GM21723 (cell line): ENCODE measurements at regions not wholly inside any gene's neighbourhood (a gene's known extent, or its start where the extent isn't known, plus 50 kb on each side); places are given as distances from the start of the nearest gene placed in this dataset.
"Not testable (repeated sequence)": the region's sequence is repeated elsewhere in the genome, so short reads cannot be mapped to it uniquely, and the experiment has no call there.

Source experiments
- ATAC-seq: cut with Tn5 transposase; IDR thresholded peaks from one replicate; pipeline ENCODE4 v1.9.1; 2021; ENCODE audit warnings: mild to moderate bottlenecking, moderate library complexity; ENCODE audit not compliant: unreplicated experiment

- ATAC-seq: no peak
These were observed 643.4 kb downstream of the QKI start for GRCh38 chr6:164057876-164058275.

DNA sequence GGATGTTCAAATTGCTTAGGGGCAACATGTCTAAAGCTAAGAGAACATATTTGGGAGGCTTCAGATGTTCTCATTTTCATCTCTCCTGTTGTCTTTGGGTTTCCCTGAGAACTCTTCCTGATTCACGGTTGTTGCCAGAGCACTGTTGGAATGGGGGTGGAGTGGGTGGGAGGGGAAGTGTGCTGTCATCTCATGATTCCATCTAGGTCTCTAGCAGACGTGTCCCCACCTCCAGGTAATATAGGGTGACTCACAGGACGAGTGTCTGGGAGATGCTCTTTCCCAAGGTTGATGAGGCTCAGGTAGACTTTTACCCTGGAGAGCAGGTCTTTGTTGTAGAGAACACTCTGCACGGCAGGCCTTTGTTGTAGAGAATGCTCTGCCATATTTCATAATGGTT lies 636.9 kb downstream of the QKI start:
- ATAC-seq: no peak

- no peak for ATAC-seq
These were observed 635.0 kb downstream of the QKI start for GRCh38 chr6:164049517-164049988.

DNA sequence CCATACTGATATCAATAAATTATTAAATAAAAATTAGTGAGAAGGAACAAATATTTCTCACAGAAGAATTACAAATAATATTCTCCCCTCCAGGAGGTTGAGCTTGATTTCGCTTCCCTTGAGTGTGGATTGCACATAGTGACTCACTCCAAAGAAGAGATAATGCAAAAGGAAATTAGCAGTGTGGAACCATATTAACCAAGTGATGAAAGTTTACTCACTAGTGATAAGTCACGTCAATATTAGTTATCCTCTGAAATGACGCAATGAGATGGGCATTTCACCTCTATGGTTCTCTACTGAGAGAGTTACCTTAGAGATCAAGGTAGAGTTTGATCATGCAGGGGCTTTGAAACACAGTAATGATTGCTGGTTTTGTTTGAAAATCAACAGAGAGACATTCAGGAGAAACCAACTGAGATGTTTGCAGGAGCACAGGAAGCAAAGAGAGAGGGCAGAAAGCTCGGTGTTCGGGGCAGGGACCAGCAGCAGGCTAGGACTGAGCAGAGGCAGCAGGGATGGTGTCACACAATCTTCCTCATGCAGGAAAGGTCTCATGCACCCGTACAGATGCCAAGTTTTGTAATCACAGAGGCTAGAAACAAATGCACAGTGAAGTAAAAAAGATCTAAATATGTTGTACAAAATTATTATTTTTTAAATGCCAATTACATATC lies 634.5 kb downstream of the QKI start:
- no peak for ATAC-seq

- ATAC-seq: no peak
These were observed 630.6 kb downstream of the QKI start for GRCh38 chr6:164045082-164045481.

- not testable (repeated sequence) for ATAC-seq
These were observed 629.1 kb downstream of the QKI start for GRCh38 chr6:164043656-164044055.

- ATAC-seq: no peak
These were observed 627.7 kb downstream of the QKI start for GRCh38 chr6:164042212-164042611.

GRCh38 chr6:164040994-164041393 lies 626.5 kb downstream of the QKI start:
- no peak for ATAC-seq

- ATAC-seq: peak; percentile 65
These were observed 625.4 kb downstream of the QKI start for GRCh38 chr6:164039954-164040375.

- ATAC-seq: no peak
These were observed 622.8 kb downstream of the QKI start for GRCh38 chr6:164037171-164037870.

DNA sequence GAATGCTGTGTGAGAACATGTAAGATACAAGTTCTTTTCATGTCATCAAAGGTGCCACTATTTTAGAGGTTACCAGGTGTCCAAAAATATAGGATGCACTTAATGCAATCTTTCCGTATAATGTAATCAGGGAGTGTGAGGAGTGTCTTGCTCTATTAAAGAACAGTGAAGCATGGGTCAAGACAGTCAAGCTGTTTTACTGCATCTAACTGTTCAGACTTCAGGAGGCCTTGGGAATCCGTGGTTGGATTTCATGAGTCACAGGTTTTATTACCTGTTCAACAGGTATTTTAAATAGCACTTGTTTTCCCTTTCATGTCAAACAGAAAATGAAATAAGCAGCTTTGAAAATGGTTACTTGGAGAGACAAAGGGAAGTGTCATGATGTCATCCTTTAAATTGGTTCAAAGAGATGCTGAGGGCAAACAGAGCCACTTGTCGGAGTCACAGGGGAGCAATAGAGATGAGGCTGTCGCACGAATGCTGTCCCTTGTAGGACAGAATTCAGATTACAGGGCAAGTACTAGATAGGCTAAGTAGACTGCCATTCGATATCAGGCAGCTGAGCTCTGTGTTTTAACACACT lies 621.5 kb downstream of the QKI start:
- ATAC-seq: no peak

- ATAC-seq: no peak
These were observed 620.2 kb downstream of the QKI start for GRCh38 chr6:164034602-164035140.

DNA sequence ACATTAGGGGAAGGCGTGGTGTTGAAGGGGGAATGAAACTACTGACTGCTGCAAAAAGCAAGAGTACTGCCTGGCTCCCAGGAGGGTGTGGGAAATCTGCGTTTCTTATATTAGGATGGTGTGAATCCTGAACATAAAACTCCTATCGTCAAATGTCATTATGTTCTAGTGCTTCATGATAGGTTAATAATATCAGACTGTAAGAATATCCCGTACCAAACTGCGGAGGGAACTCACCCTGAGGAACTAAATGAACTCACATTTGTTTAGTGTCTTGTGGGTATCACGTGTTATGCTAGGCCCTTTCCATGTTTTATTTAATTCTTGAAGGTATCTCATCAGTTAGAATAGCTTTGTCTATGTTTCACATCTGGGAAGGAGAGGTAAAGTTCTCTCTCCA lies 610.7 kb downstream of the QKI start:
- ATAC-seq: no peak

DNA sequence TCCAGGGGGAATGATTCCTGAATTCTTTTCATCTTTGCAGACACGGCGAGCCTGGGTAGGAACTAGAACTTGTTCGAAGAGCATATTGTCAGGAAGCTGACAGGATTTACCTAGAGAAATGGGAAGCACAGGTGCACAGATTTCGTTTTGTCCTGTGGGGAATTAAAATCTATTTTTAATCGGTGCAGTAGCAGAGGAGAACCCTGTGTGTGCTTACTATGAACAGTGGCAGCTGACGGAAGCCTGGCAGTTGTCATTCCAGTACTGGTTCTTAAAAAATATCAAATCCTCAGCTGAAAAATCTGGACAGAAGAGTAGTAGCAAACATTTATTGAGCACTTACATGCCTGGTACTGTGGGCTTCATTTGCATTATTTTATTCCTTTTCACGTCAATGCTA lies 609.0 kb downstream of the QKI start:
- ATAC-seq: no peak

GRCh38 chr6:164022632-164023031 lies 608.1 kb downstream of the QKI start:
- no peak for ATAC-seq

- no peak for ATAC-seq
These were observed 607.2 kb downstream of the QKI start for GRCh38 chr6:164021589-164022250.

- ATAC-seq: no peak
These were observed 605.6 kb downstream of the QKI start for GRCh38 chr6:164020142-164020541.

- no peak for ATAC-seq
These were observed 603.6 kb downstream of the QKI start for GRCh38 chr6:164018133-164018532.

- ATAC-seq: no peak
These were observed 601.5 kb downstream of the QKI start for GRCh38 chr6:164016056-164016455.

DNA sequence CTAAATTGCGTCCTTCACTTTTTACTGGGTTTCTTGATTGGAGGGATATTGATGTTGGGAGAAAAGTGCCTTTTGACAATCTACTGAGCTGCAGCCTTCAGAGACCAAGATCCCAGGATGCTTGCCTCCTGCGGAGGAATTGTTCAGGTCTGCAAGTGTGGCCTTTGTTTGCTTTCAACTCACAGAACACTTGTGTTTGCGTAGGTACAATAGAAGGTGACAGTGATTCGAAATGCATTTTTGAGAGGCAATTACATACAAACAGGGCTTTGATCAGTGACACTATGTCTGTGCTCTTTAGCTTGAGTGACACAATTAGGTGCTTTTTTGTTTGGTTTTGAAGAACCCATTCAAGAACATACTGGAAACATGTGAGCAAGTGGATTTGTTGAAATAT lies 600.6 kb downstream of the QKI start:
- no peak for ATAC-seq

GRCh38 chr6:164014346-164015087 lies 600.0 kb downstream of the QKI start:
- no peak for ATAC-seq
